GM11168 (cell line): ENCODE measurements at regions not wholly inside any gene's neighbourhood (a gene's known extent, or its start where the extent isn't known, plus 50 kb on each side); places are given as distances from the start of the nearest gene placed in this dataset.

Experiments
- in situ Hi-C: fragments of 300-500 bp; cut with MboI; formaldehyde crosslinking; loops from one replicate; pipeline ENCODE4 v1.12.0; 2022; ENCODE audit warnings: low sequenced_read_pairs; ENCODE audit not compliant: unreplicated experiment

GRCh38 chr3:72238801-72239200 is 453.9 kb upstream of the PROK2 start:
- in situ Hi-C loops, result no loop called here

GRCh38 chr3:72238010-72238691 is 453.2 kb upstream of the PROK2 start:
- in situ Hi-C loops, result no loop called here

- in situ Hi-C loops, result no loop called here
These were observed 452.7 kb upstream of the PROK2 start for GRCh38 chr3:72237679-72238009.

GRCh38 chr3:72234391-72234790 is 449.4 kb upstream of the PROK2 start:
- in situ Hi-C loops, result no loop called here

- in situ Hi-C loops, result no loop called here
These were observed 448.6 kb upstream of the PROK2 start for GRCh38 chr3:72233571-72233970.

- in situ Hi-C loops, result no loop called here
These were observed 447.8 kb upstream of the PROK2 start for GRCh38 chr3:72232777-72233176.

- in situ Hi-C loops, result no loop called here
These were observed 447.4 kb upstream of the PROK2 start for GRCh38 chr3:72232331-72232730.

- in situ Hi-C loops, result no loop called here
These were observed 446.7 kb upstream of the PROK2 start for GRCh38 chr3:72231439-72232196.

- in situ Hi-C loops, result no loop called here
These were observed 445.9 kb upstream of the PROK2 start for GRCh38 chr3:72230774-72231379.

GRCh38 chr3:72229952-72230351 is 445.0 kb upstream of the PROK2 start:
- in situ Hi-C loops, result no loop called here

GRCh38 chr3:72227486-72228070 is 442.6 kb upstream of the PROK2 start:
- in situ Hi-C loops, result no loop called here

GRCh38 chr3:72224804-72225509 is 440.0 kb upstream of the PROK2 start:
- in situ Hi-C loops, result no loop called here

GRCh38 chr3:72223628-72224027 is 438.7 kb upstream of the PROK2 start:
- in situ Hi-C loops, result no loop called here

- in situ Hi-C loops, result no loop called here
These were observed 438.2 kb upstream of the PROK2 start for GRCh38 chr3:72223116-72223515.

- in situ Hi-C loops, result no loop called here
These were observed 437.5 kb upstream of the PROK2 start for GRCh38 chr3:72222410-72222809.

GRCh38 chr3:72220946-72221345 is 436.0 kb upstream of the PROK2 start:
- in situ Hi-C loops, result no loop called here

GRCh38 chr3:72219752-72220151 is 434.8 kb upstream of the PROK2 start:
- in situ Hi-C loops, result no loop called here

GRCh38 chr3:72217570-72217969 is 432.6 kb upstream of the PROK2 start:
- in situ Hi-C loops, result no loop called here

- in situ Hi-C loops, result no loop called here
These were observed 429.4 kb upstream of the PROK2 start for GRCh38 chr3:72214066-72214951.
